ENCODE measurements at regions not wholly inside any gene's neighbourhood (a gene's known extent, or its start where the extent isn't known, plus 50 kb on each side); places are given as distances from the start of the nearest gene placed in this dataset.
"Not testable (repeated sequence)": the region's sequence is repeated elsewhere in the genome, so short reads cannot be mapped to it uniquely, and the experiment has no call there.

DNA sequence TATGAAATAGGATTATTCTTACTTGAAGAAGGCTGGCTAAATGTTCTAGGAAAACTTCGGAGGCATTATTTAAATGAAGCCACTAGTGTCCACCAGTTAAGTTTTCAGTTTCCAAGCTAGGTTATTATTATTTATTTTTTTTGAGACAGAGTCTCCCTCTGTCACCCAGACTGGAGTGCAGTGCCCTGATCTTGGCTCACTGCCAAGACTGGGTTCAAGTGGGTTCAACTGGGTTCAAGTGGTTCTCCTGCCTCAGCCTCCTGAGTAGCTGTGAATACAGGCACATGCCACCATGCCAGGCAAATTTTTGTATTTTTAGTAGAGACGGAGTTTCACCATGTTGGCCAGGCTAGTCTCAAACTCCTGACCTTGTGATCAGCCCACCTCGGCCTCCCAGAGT lies 2155.6 kb downstream of the NCAM2 start:
- not testable (repeated sequence) for H3K27ac ChIP-seq (ENCODE audit: low read depth in 1 of 3, low read length in 2 of 3); H3K36me3 ChIP-seq (ENCODE audit: control insufficient read depth in 3 of 3, insufficient read depth in 2 of 3, low read depth in 1 of 3, low read length in 3 of 3); H3K9me3 ChIP-seq (ENCODE audit: control insufficient read depth in 2 of 2, insufficient read depth in 1 of 2, low read depth in 1 of 2, low read length in 1 of 2); H3K27me3 ChIP-seq (ENCODE audit: control insufficient read depth in 3 of 3, insufficient read depth in 3 of 3, low read length in 3 of 3); H3K4me1 ChIP-seq (ENCODE audit: control insufficient read depth in 3 of 3, insufficient read depth in 2 of 3, low read depth in 1 of 3, low read length in 2 of 3); DNase-seq; FAIRE-seq; H3K4me3 ChIP-seq (ENCODE audit: low read depth in 1 of 3, low read length in 3 of 3)
- WGBS, 3 donors = 73 to 90% (median 82%) methylated on average over 3 of the region's 3 CpGs

DNA sequence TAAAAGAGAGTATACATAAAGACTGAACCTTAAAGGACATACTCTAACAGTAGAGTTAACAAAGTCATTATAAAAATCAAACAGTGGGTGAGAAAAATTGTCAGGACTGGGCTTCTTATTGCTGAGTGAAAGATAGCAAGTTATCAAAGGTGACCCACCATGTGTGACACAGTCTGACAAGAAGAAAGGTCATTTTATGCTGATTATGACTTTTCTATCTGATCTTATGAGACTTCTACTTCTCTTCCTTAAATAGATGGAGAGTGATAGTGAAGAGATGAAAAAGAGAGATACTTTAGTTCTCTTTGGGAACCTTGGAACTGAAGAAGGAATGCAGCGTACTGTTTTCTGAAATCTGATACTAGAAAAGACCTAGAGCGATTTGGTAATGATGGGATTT lies 2157.1 kb downstream of the NCAM2 start:
- FAIRE-seq (no peak), DNase-seq (no peak)
- Histone ChIP-seq H3K27me3 (ENCODE audit: control insufficient read depth in 3 of 3, insufficient read depth in 3 of 3, low read length in 3 of 3) (no peaks in the 10 kb centered on the region), H3K27ac (ENCODE audit: low read depth in 1 of 3, low read length in 2 of 3) (no peak overlapping the region), H3K4me1 (ENCODE audit: control insufficient read depth in 3 of 3, insufficient read depth in 2 of 3, low read depth in 1 of 3, low read length in 2 of 3) (no peaks in the 10 kb centered on the region), H3K4me3 (ENCODE audit: low read depth in 1 of 3, low read length in 3 of 3) (no peak overlapping the region), H3K36me3 (ENCODE audit: control insufficient read depth in 3 of 3, insufficient read depth in 2 of 3, low read depth in 1 of 3, low read length in 3 of 3) (no peaks in the 10 kb centered on the region), H3K9me3 (ENCODE audit: control insufficient read depth in 2 of 2, insufficient read depth in 1 of 2, low read depth in 1 of 2, low read length in 1 of 2) (no peaks in the 10 kb centered on the region)
- 71 to 88% (median 72%) methylated on average over 2 of the region's 2 CpGs for WGBS, 3 donors

GRCh38 chr21:23160914-23161313 lies 2162.7 kb downstream of the NCAM2 start:
- DNase-seq (no peak), FAIRE-seq (no peak)
- Histone ChIP-seq H3K36me3 (ENCODE audit: control insufficient read depth in 3 of 3, insufficient read depth in 2 of 3, low read depth in 1 of 3, low read length in 3 of 3) (no peaks in the 10 kb centered on the region), H3K27ac (ENCODE audit: low read depth in 1 of 3, low read length in 2 of 3) (no peak overlapping the region), H3K27me3 (ENCODE audit: control insufficient read depth in 3 of 3, insufficient read depth in 3 of 3, low read length in 3 of 3) (no peaks in the 10 kb centered on the region), H3K4me1 (ENCODE audit: control insufficient read depth in 3 of 3, insufficient read depth in 2 of 3, low read depth in 1 of 3, low read length in 2 of 3) (no peaks in the 10 kb centered on the region), H3K9me3 (ENCODE audit: control insufficient read depth in 2 of 2, insufficient read depth in 1 of 2, low read depth in 1 of 2, low read length in 1 of 2) (no peaks in the 10 kb centered on the region), H3K4me3 (ENCODE audit: low read depth in 1 of 3, low read length in 3 of 3) (no peak overlapping the region)
- WGBS, 3 donors = 7 to 48% (median 14%) methylated on average over 1 of the region's 1 CpG

DNA sequence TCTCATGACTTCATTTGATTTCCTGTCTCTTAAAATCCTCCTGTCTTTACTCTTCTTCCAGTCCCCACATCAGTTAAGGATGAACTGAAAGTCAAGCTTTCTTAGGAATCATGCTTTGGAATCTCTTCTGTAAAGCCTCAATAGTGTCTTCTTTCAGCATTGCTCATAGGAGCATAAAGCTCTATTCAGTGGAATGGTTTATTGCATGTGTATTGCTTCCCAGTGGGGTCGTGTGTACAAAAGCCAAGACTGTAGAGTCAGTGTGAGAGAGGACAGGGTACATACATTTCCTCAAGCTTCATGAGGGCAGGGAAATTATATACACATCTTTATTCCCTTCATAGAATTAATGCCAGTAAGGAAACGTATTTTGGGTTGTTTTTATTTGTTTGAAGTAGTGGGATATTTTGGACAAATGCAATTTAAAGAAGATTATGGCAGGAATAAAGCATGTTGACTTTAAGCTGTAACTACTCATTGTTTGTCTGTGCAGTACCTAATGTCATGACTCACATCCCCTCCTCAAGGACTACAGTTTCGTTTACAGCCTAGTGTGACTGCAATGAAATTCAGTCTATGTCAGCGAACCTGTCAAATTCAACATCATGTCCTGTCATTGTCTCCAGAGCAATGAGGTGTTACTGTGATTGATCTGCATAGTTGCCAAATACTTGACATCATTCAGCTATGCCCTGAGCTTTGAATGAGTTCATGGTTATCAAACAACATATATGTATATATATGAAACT lies 2164.2 kb downstream of the NCAM2 start:
- FAIRE-seq (no peak), DNase-seq (no peak)
- Histone ChIP-seq H3K4me1 (ENCODE audit: control insufficient read depth in 3 of 3, insufficient read depth in 2 of 3, low read depth in 1 of 3, low read length in 2 of 3) (no peaks in the 10 kb centered on the region), H3K9me3 (ENCODE audit: control insufficient read depth in 2 of 2, insufficient read depth in 1 of 2, low read depth in 1 of 2, low read length in 1 of 2) (no peaks in the 10 kb centered on the region), H3K36me3 (ENCODE audit: control insufficient read depth in 3 of 3, insufficient read depth in 2 of 3, low read depth in 1 of 3, low read length in 3 of 3) (no peaks in the 10 kb centered on the region), H3K27ac (ENCODE audit: low read depth in 1 of 3, low read length in 2 of 3) (no peak overlapping the region), H3K27me3 (ENCODE audit: control insufficient read depth in 3 of 3, insufficient read depth in 3 of 3, low read length in 3 of 3) (no peaks in the 10 kb centered on the region), H3K4me3 (ENCODE audit: low read depth in 1 of 3, low read length in 3 of 3) (no peak overlapping the region)
- WGBS, 3 donors = 19 to 46% (median 33%) methylated on average over 4 of the region's 4 CpGs

Measured in small intestine (tissue), 7 donors.